Gastrocnemius medialis (tissue), 4 donors: ENCODE measurements at regions not wholly inside any gene's neighbourhood (a gene's known extent, or its start where the extent isn't known, plus 50 kb on each side); places are given as distances from the start of the nearest gene placed in this dataset.
A peak's percentile ranks its signal among the peaks of the same experiment; 100 is the strongest.

Source experiments
- ATAC-seq, 2 donors: fragments of 150-250 bp; one replicate each; pipeline ENCODE4 v1.9.1; 2016
- DNase-seq, 2 donors: peaks; one replicate each; pipeline ENCODE4 v3.0.0-alpha.2; 2019
- H3K27ac ChIP-seq, 4 donors: fragments of 200-600 bp; sonication (generic); 1 replicate in 1 of 4; 2 replicates in 3 of 4; pipeline ENCODE4 v1.5.1; 2016 to 2018; ENCODE audit warnings: mild to moderate bottlenecking in 2 of 4, moderate library complexity in 1 of 4
- H3K27me3 ChIP-seq, 3 donors: fragments of 200-600 bp; sonication (generic) in 2 of 3; 1 replicate in 1 of 3; 2 replicates in 2 of 3; pipeline versions ENCODE4 v1.5.1 to v1.6.0; 2016 to 2019; ENCODE audit warnings: mild to moderate bottlenecking in 1 of 3, moderate library complexity in 1 of 3
- H3K36me3 ChIP-seq, 2 donors: fragments of 200-600 bp; sonication (generic) in 1 of 2; one replicate each; pipeline ENCODE4 v1.5.1; 2017 to 2018
- H3K4me1 ChIP-seq, 2 donors: fragments of 200-600 bp; sonication (generic) in 1 of 2; one replicate each; pipeline ENCODE4 v1.5.1; 2016 to 2017; ENCODE audit warnings: mild to moderate bottlenecking in 2 of 2
- H3K4me3 ChIP-seq, 4 donors: fragments of 200-600 bp; sonication (generic) in 3 of 4; 1 replicate in 1 of 4; 2 replicates in 3 of 4; pipeline ENCODE4 v1.5.1; 2016 to 2019; ENCODE audit warnings: mild to moderate bottlenecking in 2 of 4
- H3K9me3 ChIP-seq, 3 donors: fragments of 200-600 bp; sonication (generic) in 2 of 3; 1 replicate in 1 of 3; 2 replicates in 2 of 3; pipeline ENCODE4 v1.5.1; 2016 to 2019
- CTCF ChIP-seq, 5 experiments: fragments of 450-650 bp in 3 of 5; fragments of 200-600 bp in 2 of 5; sonication (generic) in 2 of 5; IDR thresholded peaks in 4 of 5; conservative IDR thresholded peaks in 1 of 5; 1 replicate in 4 of 5; 2 replicates in 1 of 5; pipeline ENCODE4 v1.5.1; 2016 to 2019; ENCODE audit warnings: antibody characterized with exemption in 5 of 5, mild to moderate bottlenecking in 3 of 5, moderate library complexity in 3 of 5
- POLR2A ChIP-seq, 2 donors: fragments of 450-650 bp; IDR thresholded peaks; one replicate each; pipeline ENCODE4 v1.6.1; 2017; ENCODE audit warnings: antibody characterized with exemption in 2 of 2, mild to moderate bottlenecking in 2 of 2, moderate library complexity in 2 of 2
- in situ Hi-C, 4 donors: fragments of 200-750 bp; cut with MboI; loops; one replicate each; pipeline versions ENCODE4 v1.15.0 to v1.8.0; 2017; ENCODE audit warnings: low sequenced_read_pairs in 4 of 4
- intact Hi-C: fragments of 100-400 bp; cut with DNase I; formaldehyde crosslinking; loops from one replicate; pipeline ENCODE4 v1.15.1; 2023; ENCODE audit warnings: low total_unique reads

GRCh38 chr6:132062626-132063025 lies 111.5 kb upstream of the CCN2 start:
- Histone ChIP-seq H3K27me3 (no peaks in the 10 kb centered on the region), H3K4me1 (no peaks in the 10 kb centered on the region), H3K36me3 (no peaks in the 10 kb centered on the region), H3K4me3 (no peak overlapping the region), H3K27ac (peak overlapping the region in 1 of 4 donors; percentile 41), H3K9me3 (no peaks in the 10 kb centered on the region)
- intact Hi-C loops (no loop called here), in situ Hi-C loops (no loop called here)
- DNase-seq, result no peak
- TF ChIP-seq POLR2A (IDR thresholded peaks at IDR 0.05), result no peak
- TF ChIP-seq CTCF (IDR thresholded peaks at IDR 0.05 in 4 of 5, conservative IDR thresholded peaks at IDR 0.05 in 1 of 5), result no peak
- no peak for ATAC-seq

- intact Hi-C loops, result no loop called here
- in situ Hi-C loops, result no loop called here
- no peak for ATAC-seq
- H3K36me3 ChIP-seq, result no peaks in the 10 kb centered on the region
- H3K4me1 ChIP-seq, result no peaks in the 10 kb centered on the region
- H3K27ac ChIP-seq, result no peak overlapping the region
- TF ChIP-seq CTCF (IDR thresholded peaks at IDR 0.05 in 4 of 5, conservative IDR thresholded peaks at IDR 0.05 in 1 of 5), result no peak
- no peak for TF ChIP-seq POLR2A (IDR thresholded peaks at IDR 0.05)
- DNase-seq, result no peak
- H3K9me3 ChIP-seq, result no peaks in the 10 kb centered on the region
- no peaks in the 10 kb centered on the region for H3K27me3 ChIP-seq
- H3K4me3 ChIP-seq, result no peak overlapping the region
Measured at GRCh38 chr6:132061381-132061780, 110.2 kb upstream of the CCN2 start.

GRCh38 chr6:132060591-132060990 lies 109.4 kb upstream of the CCN2 start:
- in situ Hi-C loops, result no loop called here
- no peaks in the 10 kb centered on the region for H3K27me3 ChIP-seq
- H3K4me3 ChIP-seq, result no peak overlapping the region
- no peaks in the 10 kb centered on the region for H3K9me3 ChIP-seq
- no peak for ATAC-seq
- H3K36me3 ChIP-seq, result no peaks in the 10 kb centered on the region
- no peak overlapping the region for H3K27ac ChIP-seq
- DNase-seq, result no peak
- TF ChIP-seq POLR2A (IDR thresholded peaks at IDR 0.05), result no peak
- TF ChIP-seq CTCF (IDR thresholded peaks at IDR 0.05 in 4 of 5, conservative IDR thresholded peaks at IDR 0.05 in 1 of 5), result no peak
- H3K4me1 ChIP-seq, result no peaks in the 10 kb centered on the region
- intact Hi-C loops, result no loop called here

- no peaks in the 10 kb centered on the region for H3K27me3 ChIP-seq
- no peaks in the 10 kb centered on the region for H3K9me3 ChIP-seq
- H3K4me1 ChIP-seq, result no peaks in the 10 kb centered on the region
- intact Hi-C loops, result no loop called here
- H3K36me3 ChIP-seq, result no peaks in the 10 kb centered on the region
- TF ChIP-seq POLR2A (IDR thresholded peaks at IDR 0.05) (no peak), CTCF (IDR thresholded peaks at IDR 0.05 in 4 of 5, conservative IDR thresholded peaks at IDR 0.05 in 1 of 5) (no peak)
- in situ Hi-C loops, result no loop called here
- DNase-seq (peak; percentile 7 to 12), ATAC-seq (no peak)
- no peak overlapping the region for H3K4me3 ChIP-seq
- H3K27ac ChIP-seq, result no peak overlapping the region
Measured at GRCh38 chr6:132058975-132059374, 107.8 kb upstream of the CCN2 start.

- H3K4me1 ChIP-seq, result no peaks in the 10 kb centered on the region
- TF ChIP-seq CTCF (IDR thresholded peaks at IDR 0.05 in 4 of 5, conservative IDR thresholded peaks at IDR 0.05 in 1 of 5), result no peak
- TF ChIP-seq POLR2A (IDR thresholded peaks at IDR 0.05), result no peak
- H3K4me3 ChIP-seq, result no peak overlapping the region
- no peak for DNase-seq
- H3K27ac ChIP-seq, result no peak overlapping the region
- no peaks in the 10 kb centered on the region for H3K36me3 ChIP-seq
- no peaks in the 10 kb centered on the region for H3K9me3 ChIP-seq
- no peaks in the 10 kb centered on the region for H3K27me3 ChIP-seq
- intact Hi-C loops (no loop called here), in situ Hi-C loops (no loop called here)
- no peak for ATAC-seq
Measured at GRCh38 chr6:132054525-132054924, 103.4 kb upstream of the CCN2 start.
